Peyer's patch (tissue), 4 donors: ENCODE measurements at regions not wholly inside any gene's neighbourhood (a gene's known extent, or its start where the extent isn't known, plus 50 kb on each side); places are given as distances from the start of the nearest gene placed in this dataset.

Source experiments
- CTCF ChIP-seq, 6 experiments: fragments of 450-650 bp in 4 of 6; fragments of 200-600 bp in 2 of 6; sonication (generic) in 1 of 6; IDR thresholded peaks; one replicate each; pipeline ENCODE4 v1.5.1; 2017 to 2019; ENCODE audit warnings: antibody characterized with exemption in 6 of 6, mild to moderate bottlenecking in 3 of 6, moderate library complexity in 1 of 6
- POLR2A ChIP-seq, 2 donors: fragments of 450-650 bp; IDR thresholded peaks; one replicate each; pipeline ENCODE4 v1.5.1; 2017; ENCODE audit warnings: antibody characterized with exemption in 2 of 2, mild to moderate bottlenecking in 2 of 2, moderate library complexity in 2 of 2

DNA sequence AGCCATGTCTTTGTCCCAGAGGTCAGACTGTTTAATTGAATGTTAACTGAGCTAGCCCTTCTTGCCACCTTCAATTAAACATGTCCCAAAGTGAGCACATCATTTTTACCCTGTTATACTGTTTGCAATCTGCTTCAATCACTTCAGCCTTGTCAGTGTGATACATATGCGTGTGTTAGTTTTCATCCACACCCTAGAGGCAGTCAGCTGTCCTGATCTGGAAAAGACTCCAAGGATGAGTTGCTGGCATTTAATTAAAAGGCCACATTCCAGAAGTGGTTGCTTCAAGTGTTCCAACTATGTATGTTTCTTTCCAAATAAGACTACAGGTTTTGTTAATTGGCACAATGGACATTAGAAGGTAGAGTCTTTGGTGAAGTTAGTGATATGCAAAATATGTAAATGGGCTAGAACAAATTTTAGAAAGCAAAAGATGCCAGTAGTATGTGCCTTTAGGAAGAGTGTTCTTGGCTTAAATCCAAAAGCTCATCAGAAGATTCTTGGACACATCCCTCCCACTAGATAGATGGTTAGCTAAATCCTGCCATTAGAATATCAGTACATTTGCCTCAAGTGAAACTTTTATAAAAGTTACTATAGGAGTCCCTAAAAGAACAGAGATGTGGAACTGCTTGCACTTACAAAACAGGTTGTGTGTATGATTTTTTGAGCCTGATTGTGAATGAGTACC is 79.5 kb upstream of the SLIT2 start:
- no peak for TF ChIP-seq CTCF (IDR thresholded peaks at IDR 0.05)
- no peak for TF ChIP-seq POLR2A (IDR thresholded peaks at IDR 0.05)
